OCI-LY3 (cell line): ENCODE measurements at regions not wholly inside any gene's neighbourhood (a gene's known extent, or its start where the extent isn't known, plus 50 kb on each side); places are given as distances from the start of the nearest gene placed in this dataset.

Experiments used
- EZH2phosphoT487 ChIP-seq: fragments of 200-600 bp; shearing (Covaris generic); IDR thresholded peaks from 2 replicates; pipeline ENCODE4 v1.6.1; 2018; ENCODE audit warnings: antibody characterized with exemption, mixed run types, low read depth
- TF ChIP-seq, protein P1 (sequence below): fragments of 200-600, 300-600 bp; sonication (generic); IDR thresholded peaks from 2 replicates; pipeline ENCODE4 v1.5.1; 2014; ENCODE audit warnings: antibody characterized with exemption, low read length, low read depth

DNA sequence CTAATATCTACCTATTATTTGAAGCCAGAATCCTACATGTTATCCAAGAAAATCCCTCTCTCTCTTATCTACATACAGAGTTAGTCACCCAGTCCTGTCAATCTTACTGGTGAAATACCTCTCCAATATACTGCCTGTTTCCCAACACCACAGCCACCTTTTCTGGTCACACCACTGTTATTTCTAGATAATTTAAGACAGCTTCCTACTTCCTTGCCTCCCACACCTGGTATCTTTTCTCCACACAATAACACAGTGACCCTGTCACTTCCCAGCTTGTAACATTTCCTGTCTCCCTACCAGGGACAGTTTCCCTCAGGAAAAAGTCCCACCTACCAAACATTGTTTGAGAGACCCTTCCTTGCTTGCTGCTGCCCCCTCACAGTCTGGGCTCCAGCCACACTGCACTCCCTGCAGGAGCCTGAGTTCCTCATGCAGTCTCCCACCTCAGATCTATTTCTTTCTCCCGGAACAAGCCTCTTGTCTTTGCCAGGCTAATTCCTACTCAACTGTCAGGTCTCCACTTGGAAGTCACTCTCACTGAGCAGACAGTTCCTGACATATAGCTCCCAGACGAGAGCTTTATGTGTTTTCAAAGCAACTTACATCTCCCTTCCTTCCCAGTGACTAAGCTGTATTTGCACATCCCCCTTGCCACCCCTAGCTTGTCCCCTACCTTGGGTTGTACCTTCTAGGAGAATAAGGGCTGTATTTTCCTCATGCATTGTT, 73.6 kb upstream of the QRFPR start:
- TF ChIP-seq, protein P1, sequence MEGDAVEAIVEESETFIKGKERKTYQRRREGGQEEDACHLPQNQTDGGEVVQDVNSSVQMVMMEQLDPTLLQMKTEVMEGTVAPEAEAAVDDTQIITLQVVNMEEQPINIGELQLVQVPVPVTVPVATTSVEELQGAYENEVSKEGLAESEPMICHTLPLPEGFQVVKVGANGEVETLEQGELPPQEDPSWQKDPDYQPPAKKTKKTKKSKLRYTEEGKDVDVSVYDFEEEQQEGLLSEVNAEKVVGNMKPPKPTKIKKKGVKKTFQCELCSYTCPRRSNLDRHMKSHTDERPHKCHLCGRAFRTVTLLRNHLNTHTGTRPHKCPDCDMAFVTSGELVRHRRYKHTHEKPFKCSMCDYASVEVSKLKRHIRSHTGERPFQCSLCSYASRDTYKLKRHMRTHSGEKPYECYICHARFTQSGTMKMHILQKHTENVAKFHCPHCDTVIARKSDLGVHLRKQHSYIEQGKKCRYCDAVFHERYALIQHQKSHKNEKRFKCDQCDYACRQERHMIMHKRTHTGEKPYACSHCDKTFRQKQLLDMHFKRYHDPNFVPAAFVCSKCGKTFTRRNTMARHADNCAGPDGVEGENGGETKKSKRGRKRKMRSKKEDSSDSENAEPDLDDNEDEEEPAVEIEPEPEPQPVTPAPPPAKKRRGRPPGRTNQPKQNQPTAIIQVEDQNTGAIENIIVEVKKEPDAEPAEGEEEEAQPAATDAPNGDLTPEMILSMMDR = no peak
- TF ChIP-seq EZH2phosphoT487 = no peak
